HG03095 (cell line): ENCODE measurements at regions not wholly inside any gene's neighbourhood (a gene's known extent, or its start where the extent isn't known, plus 50 kb on each side); places are given as distances from the start of the nearest gene placed in this dataset.
"Not testable (repeated sequence)": the region's sequence is repeated elsewhere in the genome, so short reads cannot be mapped to it uniquely, and the experiment has no call there.

Source experiments
- ATAC-seq: cut with Tn5 transposase; IDR thresholded peaks from one replicate; pipeline ENCODE4 v1.9.1; 2021; ENCODE audit warnings: moderate library complexity; ENCODE audit not compliant: unreplicated experiment

- ATAC-seq: no peak
These were observed 395.8 kb downstream of the RAB38 start for GRCh38 chr11:87779276-87780067.

GRCh38 chr11:87778357-87778756 is 396.9 kb downstream of the RAB38 start:
- no peak for ATAC-seq

- ATAC-seq: no peak
These were observed 400.2 kb downstream of the RAB38 start for GRCh38 chr11:87775036-87775435.

- no peak for ATAC-seq
These were observed 405.6 kb downstream of the RAB38 start for GRCh38 chr11:87769661-87770060.

GRCh38 chr11:87767615-87768014 is 407.6 kb downstream of the RAB38 start:
- no peak for ATAC-seq

GRCh38 chr11:87764075-87764474 is 411.2 kb downstream of the RAB38 start:
- not testable (repeated sequence) for ATAC-seq

- no peak for ATAC-seq
These were observed 420.6 kb downstream of the RAB38 start for GRCh38 chr11:87754685-87755084.

GRCh38 chr11:87753143-87753542 is 422.1 kb downstream of the RAB38 start:
- no peak for ATAC-seq

GRCh38 chr11:87743007-87743406 is 432.2 kb downstream of the RAB38 start:
- no peak for ATAC-seq

GRCh38 chr11:87740968-87741367 is 434.3 kb downstream of the RAB38 start:
- no peak for ATAC-seq

- no peak for ATAC-seq
These were observed 434.8 kb downstream of the RAB38 start for GRCh38 chr11:87740451-87740850.

GRCh38 chr11:87739766-87740165 is 435.5 kb downstream of the RAB38 start:
- ATAC-seq: no peak

GRCh38 chr11:87739261-87739660 is 436.0 kb downstream of the RAB38 start:
- no peak for ATAC-seq

GRCh38 chr11:87736928-87737327 is 438.3 kb downstream of the RAB38 start:
- ATAC-seq: no peak

GRCh38 chr11:87726506-87726905 is 448.7 kb downstream of the RAB38 start:
- ATAC-seq: no peak

- no peak for ATAC-seq
These were observed 450.9 kb downstream of the RAB38 start for GRCh38 chr11:87724358-87724757.

- ATAC-seq: no peak
These were observed 452.3 kb downstream of the RAB38 start for GRCh38 chr11:87722756-87723565.

GRCh38 chr11:87719326-87720073 is 455.7 kb downstream of the RAB38 start:
- ATAC-seq: no peak

GRCh38 chr11:87712802-87713202 is 462.4 kb downstream of the RAB38 start:
- no peak for ATAC-seq

GRCh38 chr11:87712391-87712790 is 462.9 kb downstream of the RAB38 start:
- no peak for ATAC-seq

GRCh38 chr11:87703589-87703988 is 471.7 kb downstream of the RAB38 start:
- not testable (repeated sequence) for ATAC-seq
